HG02885 (cell line): ENCODE measurements at regions not wholly inside any gene's neighbourhood (a gene's known extent, or its start where the extent isn't known, plus 50 kb on each side); places are given as distances from the start of the nearest gene placed in this dataset.
"Not testable (repeated sequence)": the region's sequence is repeated elsewhere in the genome, so short reads cannot be mapped to it uniquely, and the experiment has no call there.

Experiments
- ATAC-seq: cut with Tn5 transposase; IDR thresholded peaks from one replicate; pipeline ENCODE4 v1.9.1; 2021; ENCODE audit warnings: mild to moderate bottlenecking; ENCODE audit not compliant: unreplicated experiment, poor library complexity

- ATAC-seq = no peak
These were observed 95.0 kb downstream of the FAM53A start for GRCh38 chr4:1589098-1589497.

GRCh38 chr4:1588306-1588705 is 95.8 kb downstream of the FAM53A start:
- ATAC-seq = no peak

GRCh38 chr4:1584498-1584897 is 99.6 kb downstream of the FAM53A start:
- no peak for ATAC-seq

GRCh38 chr4:1583859-1584258 is 100.3 kb downstream of the FAM53A start:
- no peak for ATAC-seq

- no peak for ATAC-seq
These were observed 100.9 kb downstream of the FAM53A start for GRCh38 chr4:1583051-1583785.

- ATAC-seq = no peak
These were observed 101.9 kb downstream of the FAM53A start for GRCh38 chr4:1582227-1582626.

- ATAC-seq = peak; percentile 69
These were observed 102.8 kb downstream of the FAM53A start for GRCh38 chr4:1581164-1581894.

GRCh38 chr4:1580692-1581012 is 103.5 kb downstream of the FAM53A start:
- not testable (repeated sequence) for ATAC-seq

GRCh38 chr4:1579901-1580691 is 104.0 kb downstream of the FAM53A start:
- peak; percentile 68 for ATAC-seq

GRCh38 chr4:1579001-1579900 is 104.9 kb downstream of the FAM53A start:
- ATAC-seq = no peak

GRCh38 chr4:1578251-1578773 is 105.8 kb downstream of the FAM53A start:
- no peak for ATAC-seq

GRCh38 chr4:1577822-1578217 is 106.3 kb downstream of the FAM53A start:
- no peak for ATAC-seq

GRCh38 chr4:1576961-1577821 is 106.9 kb downstream of the FAM53A start:
- no peak for ATAC-seq

- ATAC-seq = no peak
These were observed 107.7 kb downstream of the FAM53A start for GRCh38 chr4:1576304-1576960.

- ATAC-seq = no peak
These were observed 108.5 kb downstream of the FAM53A start for GRCh38 chr4:1575418-1576303.

- ATAC-seq = no peak
These were observed 109.3 kb downstream of the FAM53A start for GRCh38 chr4:1574601-1575417.
